ENCODE measurements at regions not wholly inside any gene's neighbourhood (a gene's known extent, or its start where the extent isn't known, plus 50 kb on each side); places are given as distances from the start of the nearest gene placed in this dataset.

- Histone ChIP-seq H3K4me1 (ENCODE audit: control insufficient read depth, insufficient read depth, low read length) (peaks cover under 1% of the 10 kb centered on the region), H3K27ac (ENCODE audit: insufficient read depth, low read depth, low read length, poor library complexity, severe bottlenecking) (no peak overlapping the region), H3K9me3 (ENCODE audit: control insufficient read depth, low read length) (peaks cover 5% of the 10 kb centered on the region), H3K36me3 (ENCODE audit: control insufficient read depth, insufficient read depth, low read length) (no peaks in the 10 kb centered on the region), H3K27me3 (ENCODE audit: control insufficient read depth, insufficient read depth, low read length, poor library complexity, severe bottlenecking) (no peaks in the 10 kb centered on the region), H3K4me3 (ENCODE audit: insufficient read depth, low read depth, low read length) (no peak overlapping the region)
- no CpG with 5 or more reads among the region's 1 CpG for WGBS, 2 experiments
These were observed 75.9 kb upstream of the ATF7IP start for GRCh38 chr12:14289601-14290000.

- no peaks in the 10 kb centered on the region for H3K36me3 ChIP-seq (ENCODE audit: control insufficient read depth, insufficient read depth, low read length)
- no peak overlapping the region for H3K4me3 ChIP-seq (ENCODE audit: insufficient read depth, low read depth, low read length)
- peaks cover 5% of the 10 kb centered on the region for H3K9me3 ChIP-seq (ENCODE audit: control insufficient read depth, low read length)
- H3K27me3 ChIP-seq (ENCODE audit: control insufficient read depth, insufficient read depth, low read length, poor library complexity, severe bottlenecking), result no peaks in the 10 kb centered on the region
- no peak overlapping the region for H3K27ac ChIP-seq (ENCODE audit: insufficient read depth, low read depth, low read length, poor library complexity, severe bottlenecking)
- H3K4me1 ChIP-seq (ENCODE audit: control insufficient read depth, insufficient read depth, low read length), result no peaks in the 10 kb centered on the region
- WGBS, 2 experiments, result 86 to 100% methylated on average over 1 of the region's 1 CpG
These were observed 74.5 kb upstream of the ATF7IP start for GRCh38 chr12:14290951-14291350.

GRCh38 chr12:14303661-14304155 lies 61.8 kb upstream of the ATF7IP start:
- H3K9me3 ChIP-seq (ENCODE audit: control insufficient read depth, low read length), result no peaks in the 10 kb centered on the region
- H3K27ac ChIP-seq (ENCODE audit: insufficient read depth, low read depth, low read length, poor library complexity, severe bottlenecking), result no peak overlapping the region
- no peaks in the 10 kb centered on the region for H3K27me3 ChIP-seq (ENCODE audit: control insufficient read depth, insufficient read depth, low read length, poor library complexity, severe bottlenecking)
- no peaks in the 10 kb centered on the region for H3K4me1 ChIP-seq (ENCODE audit: control insufficient read depth, insufficient read depth, low read length)
- no peak overlapping the region for H3K4me3 ChIP-seq (ENCODE audit: insufficient read depth, low read depth, low read length)
- H3K36me3 ChIP-seq (ENCODE audit: control insufficient read depth, insufficient read depth, low read length), result no peaks in the 10 kb centered on the region

GRCh38 chr12:14307004-14307403 lies 58.5 kb upstream of the ATF7IP start:
- H3K9me3 ChIP-seq (ENCODE audit: control insufficient read depth, low read length), result no peaks in the 10 kb centered on the region
- no peak overlapping the region for H3K4me3 ChIP-seq (ENCODE audit: insufficient read depth, low read depth, low read length)
- H3K27ac ChIP-seq (ENCODE audit: insufficient read depth, low read depth, low read length, poor library complexity, severe bottlenecking), result no peak overlapping the region
- no peaks in the 10 kb centered on the region for H3K27me3 ChIP-seq (ENCODE audit: control insufficient read depth, insufficient read depth, low read length, poor library complexity, severe bottlenecking)
- WGBS, 2 experiments, result 97% methylated on average over 3 of the region's 3 CpGs
- H3K36me3 ChIP-seq (ENCODE audit: control insufficient read depth, insufficient read depth, low read length), result no peaks in the 10 kb centered on the region
- H3K4me1 ChIP-seq (ENCODE audit: control insufficient read depth, insufficient read depth, low read length), result no peaks in the 10 kb centered on the region

GRCh38 chr12:14308516-14308915 lies 57.0 kb upstream of the ATF7IP start:
- WGBS, 2 experiments, result 85 to 95% methylated on average over 4 of the region's 4 CpGs
- Histone ChIP-seq H3K9me3 (ENCODE audit: control insufficient read depth, low read length) (no peaks in the 10 kb centered on the region), H3K27me3 (ENCODE audit: control insufficient read depth, insufficient read depth, low read length, poor library complexity, severe bottlenecking) (no peaks in the 10 kb centered on the region), H3K27ac (ENCODE audit: insufficient read depth, low read depth, low read length, poor library complexity, severe bottlenecking) (no peak overlapping the region), H3K4me1 (ENCODE audit: control insufficient read depth, insufficient read depth, low read length) (no peaks in the 10 kb centered on the region), H3K4me3 (ENCODE audit: insufficient read depth, low read depth, low read length) (no peak overlapping the region), H3K36me3 (ENCODE audit: control insufficient read depth, insufficient read depth, low read length) (no peaks in the 10 kb centered on the region)

GRCh38 chr12:14310866-14311265 lies 54.6 kb upstream of the ATF7IP start:
- no peaks in the 10 kb centered on the region for H3K9me3 ChIP-seq (ENCODE audit: control insufficient read depth, low read length)
- H3K36me3 ChIP-seq (ENCODE audit: control insufficient read depth, insufficient read depth, low read length), result no peaks in the 10 kb centered on the region
- no peak overlapping the region for H3K4me3 ChIP-seq (ENCODE audit: insufficient read depth, low read depth, low read length)
- H3K4me1 ChIP-seq (ENCODE audit: control insufficient read depth, insufficient read depth, low read length), result no peaks in the 10 kb centered on the region
- H3K27ac ChIP-seq (ENCODE audit: insufficient read depth, low read depth, low read length, poor library complexity, severe bottlenecking), result no peak overlapping the region
- WGBS, 2 experiments, result 63 to 100% methylated on average over 1 of the region's 1 CpG
- no peaks in the 10 kb centered on the region for H3K27me3 ChIP-seq (ENCODE audit: control insufficient read depth, insufficient read depth, low read length, poor library complexity, severe bottlenecking)

- H3K4me3 ChIP-seq (ENCODE audit: insufficient read depth, low read depth, low read length), result no peak overlapping the region
- no peak overlapping the region for H3K27ac ChIP-seq (ENCODE audit: insufficient read depth, low read depth, low read length, poor library complexity, severe bottlenecking)
- H3K27me3 ChIP-seq (ENCODE audit: control insufficient read depth, insufficient read depth, low read length, poor library complexity, severe bottlenecking), result no peaks in the 10 kb centered on the region
- no peaks in the 10 kb centered on the region for H3K9me3 ChIP-seq (ENCODE audit: control insufficient read depth, low read length)
- H3K4me1 ChIP-seq (ENCODE audit: control insufficient read depth, insufficient read depth, low read length), result no peaks in the 10 kb centered on the region
- 91 to 94% methylated on average over 6 of the region's 7 CpGs for WGBS, 2 experiments
- H3K36me3 ChIP-seq (ENCODE audit: control insufficient read depth, insufficient read depth, low read length), result no peaks in the 10 kb centered on the region
These were observed 51.9 kb upstream of the ATF7IP start for GRCh38 chr12:14313379-14314138.

GRCh38 chr12:14314801-14315200 lies 50.7 kb upstream of the ATF7IP start:
- H3K9me3 ChIP-seq (ENCODE audit: control insufficient read depth, low read length), result no peaks in the 10 kb centered on the region
- 94 to 96% methylated on average over 6 of the region's 6 CpGs for WGBS, 2 experiments
- no peaks in the 10 kb centered on the region for H3K27me3 ChIP-seq (ENCODE audit: control insufficient read depth, insufficient read depth, low read length, poor library complexity, severe bottlenecking)
- no peak overlapping the region for H3K4me3 ChIP-seq (ENCODE audit: insufficient read depth, low read depth, low read length)
- no peaks in the 10 kb centered on the region for H3K4me1 ChIP-seq (ENCODE audit: control insufficient read depth, insufficient read depth, low read length)
- no peak overlapping the region for H3K27ac ChIP-seq (ENCODE audit: insufficient read depth, low read depth, low read length, poor library complexity, severe bottlenecking)
- no peaks in the 10 kb centered on the region for H3K36me3 ChIP-seq (ENCODE audit: control insufficient read depth, insufficient read depth, low read length)

GRCh38 chr12:14315501-14315900 lies 50.0 kb upstream of the ATF7IP start:
- H3K4me1 ChIP-seq (ENCODE audit: control insufficient read depth, insufficient read depth, low read length), result no peaks in the 10 kb centered on the region
- no peaks in the 10 kb centered on the region for H3K36me3 ChIP-seq (ENCODE audit: control insufficient read depth, insufficient read depth, low read length)
- H3K9me3 ChIP-seq (ENCODE audit: control insufficient read depth, low read length), result no peaks in the 10 kb centered on the region
- H3K27ac ChIP-seq (ENCODE audit: insufficient read depth, low read depth, low read length, poor library complexity, severe bottlenecking), result no peak overlapping the region
- H3K4me3 ChIP-seq (ENCODE audit: insufficient read depth, low read depth, low read length), result no peak overlapping the region
- H3K27me3 ChIP-seq (ENCODE audit: control insufficient read depth, insufficient read depth, low read length, poor library complexity, severe bottlenecking), result no peaks in the 10 kb centered on the region
